Mucosa of rectum (tissue), 2 donors: ENCODE measurements at regions not wholly inside any gene's neighbourhood (a gene's known extent, or its start where the extent isn't known, plus 50 kb on each side); places are given as distances from the start of the nearest gene placed in this dataset.

Experiments used
- H3K27ac ChIP-seq, 2 donors: one replicate each; pipeline ENCODE4 v1.7.0; 2013; ENCODE audit warnings: inconsistent platforms in 2 of 2, low read depth in 2 of 2, low read length in 2 of 2
- H3K27me3 ChIP-seq, 2 donors: one replicate each; pipeline ENCODE4 v1.7.0; 2013; ENCODE audit warnings: low read length in 2 of 2; ENCODE audit not compliant: control insufficient read depth in 2 of 2, insufficient read depth in 2 of 2
- H3K36me3 ChIP-seq, 2 donors: one replicate each; pipeline ENCODE4 v1.7.0; 2013; ENCODE audit warnings: low read length in 2 of 2; ENCODE audit not compliant: control insufficient read depth in 2 of 2, insufficient read depth in 2 of 2
- H3K4me1 ChIP-seq, 2 donors: one replicate each; pipeline ENCODE4 v1.7.0; 2013; ENCODE audit warnings: low read length in 2 of 2, mild to moderate bottlenecking in 1 of 2; ENCODE audit not compliant: control insufficient read depth in 2 of 2, insufficient read depth in 2 of 2
- H3K4me3 ChIP-seq, 2 donors: one replicate each; pipeline ENCODE4 v1.7.0; 2013; ENCODE audit warnings: low read length in 2 of 2
- H3K9ac ChIP-seq, 2 donors: one replicate each; pipeline ENCODE4 v1.7.0; 2013; ENCODE audit warnings: low read length in 2 of 2, low read depth in 1 of 2, mild to moderate bottlenecking in 1 of 2
- H3K9me3 ChIP-seq, 2 donors: one replicate each; pipeline ENCODE4 v1.7.0; 2013; ENCODE audit warnings: low read length in 2 of 2; ENCODE audit not compliant: control insufficient read depth in 2 of 2
- donor health status: healthy.
- donor health status: Normal muscosa, but diverticular disease.

DNA sequence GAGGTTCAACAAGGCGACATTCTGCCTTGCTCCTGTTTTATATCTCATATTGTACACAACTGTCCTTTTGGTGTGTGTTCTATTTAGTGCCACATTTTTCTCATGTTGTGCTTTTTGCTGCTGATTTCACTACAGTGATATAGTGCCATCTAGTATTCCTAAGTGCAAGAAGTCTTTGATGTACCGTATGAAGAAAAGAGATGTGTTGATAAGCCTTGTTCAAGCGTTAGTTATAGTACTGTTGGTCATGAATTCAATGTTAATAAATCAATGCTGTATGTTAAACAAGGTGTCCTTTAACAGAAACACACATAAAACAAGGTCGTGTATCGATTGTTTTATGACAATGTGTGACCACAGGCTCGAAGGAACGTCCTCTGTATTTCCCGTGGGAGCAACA is 939.4 kb downstream of the GATA3 start:
- H3K36me3 ChIP-seq: no peaks in the 10 kb centered on the region
- H3K4me1 ChIP-seq: no peaks in the 10 kb centered on the region
- H3K9me3 ChIP-seq: no peaks in the 10 kb centered on the region
- no peak overlapping the region for H3K27ac ChIP-seq
- H3K9ac ChIP-seq: no peak overlapping the region
- no peaks in the 10 kb centered on the region for H3K27me3 ChIP-seq
- no peak overlapping the region for H3K4me3 ChIP-seq

DNA sequence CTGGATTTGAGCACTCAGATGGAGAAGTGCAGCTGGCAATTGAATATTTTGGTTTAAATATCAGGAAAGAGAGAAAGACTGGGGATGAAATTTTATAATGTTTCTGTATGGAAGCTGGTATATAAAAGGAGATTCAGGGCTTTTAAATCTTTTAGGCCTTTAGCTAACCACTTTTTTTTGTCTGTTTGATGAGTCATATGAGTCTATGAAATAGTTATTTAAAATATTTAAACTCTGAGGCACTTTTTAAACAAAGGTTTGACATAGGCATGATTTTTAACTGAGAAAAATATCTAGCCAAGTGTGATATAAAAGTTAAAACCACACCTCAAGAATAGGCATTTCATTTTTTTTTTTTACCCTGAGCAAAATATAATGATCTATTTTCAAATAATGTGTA is 944.3 kb downstream of the GATA3 start:
- Histone ChIP-seq H3K9ac (no peak overlapping the region), H3K4me1 (no peaks in the 10 kb centered on the region), H3K27ac (no peak overlapping the region), H3K4me3 (no peak overlapping the region), H3K36me3 (no peaks in the 10 kb centered on the region), H3K9me3 (no peaks in the 10 kb centered on the region), H3K27me3 (no peaks in the 10 kb centered on the region)

DNA sequence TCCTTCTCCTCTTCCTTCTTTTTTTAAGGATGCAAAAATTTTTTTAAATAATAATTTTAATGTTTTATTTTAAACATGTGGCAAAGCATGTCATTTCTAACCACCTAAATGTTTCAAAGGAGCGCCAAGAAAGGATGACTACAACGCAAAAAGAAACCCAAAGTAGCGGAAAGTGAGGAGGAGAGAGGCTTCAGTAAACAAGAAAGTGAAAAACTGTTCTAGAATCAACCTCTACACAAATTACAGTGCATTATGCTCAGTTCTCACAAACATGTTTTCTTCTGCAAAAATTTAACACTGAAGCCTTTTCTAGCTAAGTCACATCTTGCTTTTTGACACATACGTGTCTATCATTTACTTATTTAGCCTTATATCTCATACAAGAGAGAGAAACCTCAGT is 948.6 kb downstream of the GATA3 start:
- Histone ChIP-seq H3K27ac (no peak overlapping the region), H3K9ac (no peak overlapping the region), H3K9me3 (no peaks in the 10 kb centered on the region), H3K4me1 (no peaks in the 10 kb centered on the region), H3K4me3 (no peak overlapping the region), H3K27me3 (no peaks in the 10 kb centered on the region), H3K36me3 (no peaks in the 10 kb centered on the region)

DNA sequence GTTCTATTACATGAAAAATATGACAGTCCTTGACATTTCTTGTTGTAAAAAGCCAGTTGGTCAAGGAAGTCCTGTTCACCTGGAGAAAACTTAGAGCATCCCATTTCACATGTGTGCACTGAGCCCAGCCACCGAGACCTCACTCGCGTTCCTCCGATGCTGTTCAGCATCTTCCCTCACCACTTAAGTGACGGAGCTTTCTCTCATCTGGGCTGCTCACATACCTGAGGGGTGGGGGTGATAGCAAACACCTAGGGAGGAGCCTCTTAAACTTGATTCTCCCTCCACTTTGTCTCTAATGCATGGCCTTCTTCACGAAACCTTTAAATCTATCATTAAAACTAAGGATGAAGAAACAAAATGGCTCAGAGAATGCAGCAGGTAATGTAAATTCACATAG is 950.2 kb downstream of the GATA3 start:
- no peak overlapping the region for H3K4me3 ChIP-seq
- H3K36me3 ChIP-seq: no peaks in the 10 kb centered on the region
- H3K27me3 ChIP-seq: no peaks in the 10 kb centered on the region
- no peak overlapping the region for H3K27ac ChIP-seq
- no peak overlapping the region for H3K9ac ChIP-seq
- H3K9me3 ChIP-seq: no peaks in the 10 kb centered on the region
- H3K4me1 ChIP-seq: no peaks in the 10 kb centered on the region

DNA sequence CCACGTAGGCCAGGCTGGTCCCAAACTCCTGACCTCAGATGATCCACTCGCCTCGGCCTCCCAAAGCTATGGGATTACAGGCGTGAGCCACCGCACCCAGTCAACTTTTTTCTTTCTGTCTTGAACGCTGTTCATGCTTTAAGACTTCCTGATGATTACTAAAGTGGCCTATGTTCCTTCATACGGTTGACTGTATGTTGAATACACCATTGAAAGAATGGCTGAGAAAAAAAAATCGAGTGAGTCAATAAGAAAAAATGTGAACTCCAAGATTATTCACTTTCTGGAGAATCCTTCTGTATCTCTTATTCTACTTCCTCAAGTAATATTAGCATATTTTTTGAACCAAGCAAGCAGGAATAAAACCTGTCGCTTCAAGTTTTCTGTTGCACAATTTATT is 955.0 kb downstream of the GATA3 start:
- Histone ChIP-seq H3K9me3 (no peaks in the 10 kb centered on the region), H3K27me3 (no peaks in the 10 kb centered on the region), H3K9ac (no peak overlapping the region), H3K4me1 (no peaks in the 10 kb centered on the region), H3K27ac (no peak overlapping the region), H3K4me3 (no peak overlapping the region), H3K36me3 (no peaks in the 10 kb centered on the region)

DNA sequence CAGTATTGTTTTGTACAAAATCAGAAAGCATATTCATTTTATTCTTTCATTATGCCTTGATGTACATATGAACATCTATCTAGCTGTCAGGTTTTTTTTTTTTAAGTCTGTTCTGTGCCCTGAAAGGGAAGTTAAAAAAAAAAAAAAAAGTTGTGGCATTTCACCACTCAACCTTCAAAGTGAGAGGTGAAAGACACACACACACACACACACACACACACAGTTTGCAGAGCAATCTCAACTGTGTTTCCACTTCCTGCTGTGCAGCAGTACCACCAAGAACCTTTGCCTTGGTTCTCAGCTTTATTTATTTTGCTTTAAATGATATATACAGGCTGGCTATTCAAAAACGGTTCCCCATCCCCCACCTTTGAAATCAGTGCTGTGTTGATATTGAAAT is 955.6 kb downstream of the GATA3 start:
- no peak overlapping the region for H3K4me3 ChIP-seq
- H3K36me3 ChIP-seq: no peaks in the 10 kb centered on the region
- H3K27me3 ChIP-seq: no peaks in the 10 kb centered on the region
- no peaks in the 10 kb centered on the region for H3K9me3 ChIP-seq
- H3K4me1 ChIP-seq: no peaks in the 10 kb centered on the region
- no peak overlapping the region for H3K27ac ChIP-seq
- H3K9ac ChIP-seq: no peak overlapping the region

DNA sequence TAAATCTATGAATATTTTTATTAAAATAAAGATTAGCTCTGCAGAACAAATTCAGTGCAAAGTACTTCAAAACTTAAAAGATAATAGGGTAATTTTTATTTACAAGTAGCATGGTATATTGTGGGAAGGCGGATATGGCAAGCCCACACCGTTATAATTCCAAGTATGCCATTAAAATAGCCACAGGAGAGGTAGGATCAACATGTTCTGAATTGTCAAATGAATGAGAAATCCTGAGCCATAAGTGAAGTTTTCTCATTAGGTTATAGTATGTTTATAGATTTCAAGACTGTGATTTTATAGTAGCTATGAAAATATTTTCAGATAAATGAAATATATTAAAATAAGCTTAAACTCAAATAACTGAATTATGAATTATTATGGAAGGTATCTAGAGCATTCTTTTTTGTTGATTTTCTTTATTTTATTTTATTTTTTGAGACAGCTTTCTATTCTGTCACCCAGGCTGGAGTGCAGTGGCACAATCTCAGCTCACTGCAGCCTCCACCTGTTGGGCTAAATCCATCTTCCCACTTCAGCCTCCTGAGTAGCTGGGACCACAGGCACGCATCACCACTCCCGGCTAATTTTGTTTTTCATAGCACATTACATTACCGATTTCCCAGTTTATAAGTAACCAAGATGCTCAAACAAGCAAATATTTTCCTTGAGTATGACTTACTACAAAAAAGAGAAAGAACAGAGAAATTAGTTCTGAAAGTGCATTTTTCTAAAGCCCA is 956.6 kb downstream of the GATA3 start:
- no peaks in the 10 kb centered on the region for H3K36me3 ChIP-seq
- H3K27ac ChIP-seq: no peak overlapping the region
- no peaks in the 10 kb centered on the region for H3K4me1 ChIP-seq

DNA sequence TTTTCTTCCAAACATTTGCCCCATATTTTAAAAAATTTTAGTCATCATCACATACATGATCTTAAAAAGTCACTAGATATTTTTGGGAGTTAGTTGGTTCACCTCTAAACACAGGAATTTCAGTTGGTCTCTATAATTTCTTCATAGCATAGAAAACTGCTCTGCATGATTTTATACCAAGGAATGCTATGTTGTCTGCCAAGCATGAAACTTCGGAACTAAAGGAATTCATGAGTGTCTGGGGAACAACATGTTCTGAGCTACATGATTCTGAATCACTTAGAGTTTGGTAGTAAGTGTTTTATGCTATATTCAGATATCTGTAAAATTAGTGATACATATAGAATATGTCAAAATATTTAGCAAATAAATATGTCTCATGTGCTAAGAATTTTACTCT is 957.8 kb downstream of the GATA3 start:
- Histone ChIP-seq H3K4me1 (no peaks in the 10 kb centered on the region), H3K27me3 (no peaks in the 10 kb centered on the region), H3K36me3 (no peaks in the 10 kb centered on the region), H3K9ac (no peak overlapping the region), H3K9me3 (no peaks in the 10 kb centered on the region), H3K4me3 (no peak overlapping the region), H3K27ac (no peak overlapping the region)

More for the DNA sequence above, 956.6 kb downstream of the GATA3 start:
- Histone ChIP-seq H3K27me3 (no peaks in the 10 kb centered on the region), H3K9ac (no peak overlapping the region), H3K9me3 (no peaks in the 10 kb centered on the region), H3K4me3 (no peak overlapping the region)

DNA sequence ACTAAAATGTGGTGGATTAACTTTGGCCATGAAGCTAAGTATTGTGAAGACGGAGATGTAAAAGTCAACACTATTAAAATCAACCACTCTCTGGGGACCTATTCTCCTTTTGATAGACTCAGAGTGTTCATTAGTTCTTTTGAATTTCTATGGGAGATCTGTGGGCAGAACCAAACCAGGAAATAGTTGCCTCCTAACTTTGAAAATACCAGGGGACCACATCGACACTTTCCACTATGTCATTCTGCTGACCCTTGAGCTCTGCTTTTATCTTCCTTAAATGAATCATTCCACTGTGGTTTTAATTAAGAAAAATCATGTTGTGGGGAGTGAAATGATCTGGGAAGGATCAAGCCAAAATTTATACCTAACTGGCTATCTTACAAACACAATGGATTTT is 960.5 kb downstream of the GATA3 start:
- no peak overlapping the region for H3K27ac ChIP-seq

DNA sequence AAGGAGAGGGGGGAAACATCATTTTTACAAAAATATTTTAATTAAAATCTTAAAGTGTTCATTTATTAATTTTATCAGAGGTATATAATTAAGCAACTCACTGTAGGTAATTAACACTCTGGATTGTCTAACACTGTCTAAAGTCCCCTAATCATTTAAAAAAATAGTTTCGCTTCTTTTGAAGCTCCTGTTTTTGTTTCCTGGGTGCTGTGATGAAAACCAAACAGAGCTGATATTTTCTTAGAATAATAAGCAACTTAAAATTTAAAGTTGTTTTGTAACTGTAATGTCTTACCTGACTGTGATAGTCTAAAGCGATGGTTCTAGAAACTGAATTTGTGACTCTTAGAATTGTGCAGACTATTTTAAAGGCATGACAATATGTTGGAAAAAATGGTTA is 961.0 kb downstream of the GATA3 start:
- no peaks in the 10 kb centered on the region for H3K9me3 ChIP-seq
- H3K4me1 ChIP-seq: no peaks in the 10 kb centered on the region
- no peak overlapping the region for H3K27ac ChIP-seq
- no peaks in the 10 kb centered on the region for H3K27me3 ChIP-seq
- no peaks in the 10 kb centered on the region for H3K36me3 ChIP-seq
- H3K4me3 ChIP-seq: no peak overlapping the region
- H3K9ac ChIP-seq: no peak overlapping the region

More for the DNA sequence above, 960.5 kb downstream of the GATA3 start:
- H3K9ac ChIP-seq: no peak overlapping the region
- H3K36me3 ChIP-seq: no peaks in the 10 kb centered on the region
- H3K4me1 ChIP-seq: no peaks in the 10 kb centered on the region
- H3K27me3 ChIP-seq: no peaks in the 10 kb centered on the region
- no peak overlapping the region for H3K4me3 ChIP-seq
- H3K9me3 ChIP-seq: no peaks in the 10 kb centered on the region

DNA sequence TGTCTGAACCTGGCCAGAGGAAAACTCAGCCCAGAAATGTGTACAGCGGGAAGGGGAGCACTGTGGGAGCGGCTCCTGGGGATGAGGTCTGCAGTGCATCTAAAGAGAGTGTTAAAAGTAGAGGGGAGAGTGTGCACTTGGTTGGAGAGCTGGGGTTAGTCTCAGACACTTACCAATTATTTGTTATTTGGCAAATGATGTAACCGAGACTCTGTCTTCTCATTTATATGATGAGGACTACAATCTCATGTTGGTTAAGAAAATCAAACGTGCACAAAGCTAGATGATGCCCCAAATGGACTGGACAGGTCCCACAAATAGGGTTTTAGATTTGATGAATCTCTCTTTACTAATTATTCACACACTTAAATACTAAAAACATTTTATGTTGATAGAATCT is 962.4 kb downstream of the GATA3 start:
- Histone ChIP-seq H3K36me3 (no peaks in the 10 kb centered on the region), H3K9ac (no peak overlapping the region), H3K9me3 (no peaks in the 10 kb centered on the region), H3K4me3 (no peak overlapping the region), H3K27ac (no peak overlapping the region), H3K27me3 (no peaks in the 10 kb centered on the region), H3K4me1 (no peaks in the 10 kb centered on the region)
